ENCODE measurements at regions not wholly inside any gene's neighbourhood (a gene's known extent, or its start where the extent isn't known, plus 50 kb on each side); places are given as distances from the start of the nearest gene placed in this dataset.

- no peak for DNase-seq
Measured at GRCh38 chr18:40011201-40011600, 1943.8 kb upstream of the PIK3C3 start.

GRCh38 chr18:40006634-40007033 lies 1948.4 kb upstream of the PIK3C3 start:
- no peak for DNase-seq

GRCh38 chr18:40004246-40004645 lies 1950.8 kb upstream of the PIK3C3 start:
- DNase-seq: no peak

GRCh38 chr18:39998317-39998716 lies 1956.7 kb upstream of the PIK3C3 start:
- no peak for DNase-seq

GRCh38 chr18:39994498-39994897 lies 1960.5 kb upstream of the PIK3C3 start:
- no peak for DNase-seq

GRCh38 chr18:39991696-39992265 lies 1963.3 kb upstream of the PIK3C3 start:
- no peak for DNase-seq

- no peak for DNase-seq
Measured at GRCh38 chr18:39990540-39990939, 1964.5 kb upstream of the PIK3C3 start.

GRCh38 chr18:39976771-39977170 lies 1978.3 kb upstream of the PIK3C3 start:
- no peak for DNase-seq

- no peak for DNase-seq
Measured at GRCh38 chr18:39972521-39972920, 1982.5 kb upstream of the PIK3C3 start.

GRCh38 chr18:39969803-39970494 lies 1985.1 kb upstream of the PIK3C3 start:
- no peak for DNase-seq

- no peak for DNase-seq
Measured at GRCh38 chr18:39966275-39966674, 1988.8 kb upstream of the PIK3C3 start.

- DNase-seq: no peak
Measured at GRCh38 chr18:39962546-39962945, 1992.5 kb upstream of the PIK3C3 start.

GRCh38 chr18:39960550-39960949 lies 1994.5 kb upstream of the PIK3C3 start:
- DNase-seq: no peak

- no peak for DNase-seq
Measured at GRCh38 chr18:39959839-39960238, 1995.2 kb upstream of the PIK3C3 start.

GRCh38 chr18:39958876-39959275 lies 1996.2 kb upstream of the PIK3C3 start:
- DNase-seq: no peak

- no peak for DNase-seq
Measured at GRCh38 chr18:39952816-39953215, 2002.2 kb upstream of the PIK3C3 start.

GRCh38 chr18:39951142-39951720 lies 2003.8 kb upstream of the PIK3C3 start:
- no peak for DNase-seq

- no peak for DNase-seq
Measured at GRCh38 chr18:39946623-39947061, 2008.4 kb upstream of the PIK3C3 start.

- no peak for DNase-seq
Measured at GRCh38 chr18:39945076-39945475, 2010.0 kb upstream of the PIK3C3 start.

- DNase-seq: no peak
Measured at GRCh38 chr18:39942702-39943101, 2012.3 kb upstream of the PIK3C3 start.

GRCh38 chr18:39938676-39939608 lies 2016.1 kb upstream of the PIK3C3 start:
- DNase-seq: no peak

- DNase-seq: no peak
Measured at GRCh38 chr18:39935598-39935997, 2019.4 kb upstream of the PIK3C3 start.

- DNase-seq: no peak
Measured at GRCh38 chr18:39918847-39919246, 2036.2 kb upstream of the PIK3C3 start.
